ENCODE measurements at regions not wholly inside any gene's neighbourhood (a gene's known extent, or its start where the extent isn't known, plus 50 kb on each side); places are given as distances from the start of the nearest gene placed in this dataset.

DNA sequence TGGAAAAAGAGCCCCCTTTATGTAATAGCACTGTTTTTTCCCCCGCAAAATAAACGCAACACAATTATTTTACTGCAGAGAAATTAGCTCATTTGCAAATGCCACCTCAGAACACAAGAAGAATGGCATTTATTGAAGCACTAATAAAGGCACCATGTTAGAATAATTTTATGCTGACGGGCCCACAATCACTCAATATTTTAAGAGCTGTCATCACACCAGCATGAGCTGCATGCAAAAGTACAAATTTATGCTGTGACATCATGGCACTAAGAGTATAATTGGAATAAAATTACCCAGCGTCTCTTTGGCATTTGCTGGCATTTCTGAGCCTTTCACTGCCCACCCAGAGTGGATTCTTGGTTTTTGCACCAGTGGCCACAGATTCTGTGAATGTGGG, 364.6 kb downstream of the TLE4 start:
- DNase-seq (ENCODE audit: extremely low spot score) = no peak
- TF ChIP-seq, protein P1, sequence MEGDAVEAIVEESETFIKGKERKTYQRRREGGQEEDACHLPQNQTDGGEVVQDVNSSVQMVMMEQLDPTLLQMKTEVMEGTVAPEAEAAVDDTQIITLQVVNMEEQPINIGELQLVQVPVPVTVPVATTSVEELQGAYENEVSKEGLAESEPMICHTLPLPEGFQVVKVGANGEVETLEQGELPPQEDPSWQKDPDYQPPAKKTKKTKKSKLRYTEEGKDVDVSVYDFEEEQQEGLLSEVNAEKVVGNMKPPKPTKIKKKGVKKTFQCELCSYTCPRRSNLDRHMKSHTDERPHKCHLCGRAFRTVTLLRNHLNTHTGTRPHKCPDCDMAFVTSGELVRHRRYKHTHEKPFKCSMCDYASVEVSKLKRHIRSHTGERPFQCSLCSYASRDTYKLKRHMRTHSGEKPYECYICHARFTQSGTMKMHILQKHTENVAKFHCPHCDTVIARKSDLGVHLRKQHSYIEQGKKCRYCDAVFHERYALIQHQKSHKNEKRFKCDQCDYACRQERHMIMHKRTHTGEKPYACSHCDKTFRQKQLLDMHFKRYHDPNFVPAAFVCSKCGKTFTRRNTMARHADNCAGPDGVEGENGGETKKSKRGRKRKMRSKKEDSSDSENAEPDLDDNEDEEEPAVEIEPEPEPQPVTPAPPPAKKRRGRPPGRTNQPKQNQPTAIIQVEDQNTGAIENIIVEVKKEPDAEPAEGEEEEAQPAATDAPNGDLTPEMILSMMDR (IDR thresholded peaks at IDR 0.05; ENCODE audit: control extremely low read depth, extremely low read depth, low read depth, missing control alignments) = no peak
- ChIA-PET POLR2A (no interaction called here), CTCF (no interaction called here)

DNA sequence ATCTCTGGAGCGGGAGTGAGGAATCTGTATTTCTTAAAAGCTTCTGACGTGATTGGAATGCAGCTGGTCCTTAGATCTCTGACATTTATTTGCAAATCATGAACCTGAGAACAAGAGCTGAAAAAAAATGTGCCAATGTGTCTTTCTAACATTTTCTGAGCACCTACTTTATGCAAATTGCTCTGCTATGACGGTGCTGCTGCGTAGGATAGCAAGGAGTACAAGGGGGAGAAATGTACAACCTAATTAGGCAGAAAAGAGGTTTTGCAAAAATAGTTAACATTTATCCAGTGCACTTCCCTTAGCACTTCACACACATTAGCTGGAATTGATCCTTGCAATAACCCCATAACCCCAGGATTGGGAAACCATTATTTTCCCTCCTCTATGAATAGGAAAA, 357.5 kb downstream of the TLE4 start:
- CTCF ChIA-PET = no interaction called here
- DNase-seq (ENCODE audit: extremely low spot score) = no peak
- POLR2A ChIA-PET = no interaction called here

DNA sequence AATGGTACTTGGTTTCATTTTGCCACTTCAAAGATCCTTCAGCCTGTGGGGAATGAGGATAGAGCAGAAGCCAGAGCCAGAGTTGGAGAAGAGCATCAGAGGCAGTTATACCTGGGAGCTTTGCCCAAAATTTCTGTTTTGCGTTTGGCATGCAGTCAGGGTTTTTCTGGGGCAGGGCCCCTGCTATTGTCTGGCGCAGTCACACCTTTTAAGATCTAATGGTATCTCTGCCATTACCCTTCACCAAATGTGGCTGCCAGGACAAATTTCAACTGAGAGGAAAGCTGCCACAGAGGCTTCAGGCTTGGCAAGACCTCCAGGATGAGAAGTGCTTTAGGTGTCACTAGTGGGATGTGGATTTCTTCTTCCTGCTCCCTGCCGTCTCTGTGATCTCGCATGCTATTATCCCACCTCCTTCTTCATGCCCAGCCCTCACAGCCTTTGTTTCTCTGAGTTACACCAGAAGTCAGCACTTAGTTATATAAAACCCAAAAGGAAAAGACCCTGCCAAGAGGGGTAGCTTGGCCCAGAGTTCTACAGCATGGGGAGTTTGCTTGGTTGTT, 357.0 kb downstream of the TLE4 start:
- CTCF ChIA-PET = no interaction called here
- DNase-seq (ENCODE audit: extremely low spot score) = no peak
- TF ChIP-seq, protein P1 (IDR thresholded peaks at IDR 0.05; ENCODE audit: control extremely low read depth, extremely low read depth, low read depth, missing control alignments) = no peak
- POLR2A ChIA-PET = no interaction called here

More for the DNA sequence above, 357.5 kb downstream of the TLE4 start:
- TF ChIP-seq, protein P1 (IDR thresholded peaks at IDR 0.05; ENCODE audit: control extremely low read depth, extremely low read depth, low read depth, missing control alignments) = no peak

DNA sequence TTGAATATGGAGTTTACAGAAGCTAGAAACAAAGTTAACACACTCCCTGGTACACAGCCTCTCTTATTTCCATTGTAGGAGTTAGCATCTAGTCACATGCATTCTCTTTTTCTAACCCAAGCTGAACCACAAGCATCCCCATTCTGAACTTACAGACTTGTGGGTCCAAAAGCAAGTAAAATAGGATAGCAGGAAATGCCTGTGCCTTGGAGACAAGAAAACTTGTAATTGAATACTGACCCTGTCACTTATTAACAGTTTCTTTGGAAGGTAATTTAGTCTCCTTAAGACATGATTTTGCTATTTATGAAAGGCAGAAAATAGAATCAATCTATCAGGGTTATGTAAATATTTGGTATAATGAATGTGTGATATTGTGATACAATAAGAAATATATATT, 353.6 kb downstream of the TLE4 start:
- no peak for DNase-seq (ENCODE audit: extremely low spot score)
- ChIA-PET CTCF (no interaction called here), POLR2A (no interaction called here)
- TF ChIP-seq, protein P1 (IDR thresholded peaks at IDR 0.05; ENCODE audit: control extremely low read depth, extremely low read depth, low read depth, missing control alignments) = no peak

DNA sequence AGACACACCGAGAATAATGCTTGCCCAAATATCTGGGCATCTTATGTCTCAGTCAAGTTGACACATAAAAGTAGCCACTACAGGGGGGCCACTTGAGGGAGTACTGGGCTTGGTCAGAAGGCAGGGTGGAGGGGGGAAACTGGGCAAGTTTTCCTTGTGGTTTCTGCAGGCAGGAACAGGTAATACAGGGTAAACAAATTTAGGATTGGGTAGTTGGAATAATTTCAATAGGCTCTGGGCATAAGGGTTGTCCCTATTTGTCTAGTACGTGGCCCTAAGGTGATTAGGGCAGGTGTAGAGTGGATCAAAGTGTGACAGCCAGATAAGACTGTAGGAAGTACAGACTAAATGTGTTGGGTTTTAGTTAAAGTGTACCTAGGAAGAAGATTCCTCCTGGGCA, 353.1 kb downstream of the TLE4 start:
- ChIA-PET POLR2A (no interaction called here), CTCF (no interaction called here)
- DNase-seq (ENCODE audit: extremely low spot score) = no peak
- TF ChIP-seq, protein P1 (IDR thresholded peaks at IDR 0.05; ENCODE audit: control extremely low read depth, extremely low read depth, low read depth, missing control alignments) = no peak

DNA sequence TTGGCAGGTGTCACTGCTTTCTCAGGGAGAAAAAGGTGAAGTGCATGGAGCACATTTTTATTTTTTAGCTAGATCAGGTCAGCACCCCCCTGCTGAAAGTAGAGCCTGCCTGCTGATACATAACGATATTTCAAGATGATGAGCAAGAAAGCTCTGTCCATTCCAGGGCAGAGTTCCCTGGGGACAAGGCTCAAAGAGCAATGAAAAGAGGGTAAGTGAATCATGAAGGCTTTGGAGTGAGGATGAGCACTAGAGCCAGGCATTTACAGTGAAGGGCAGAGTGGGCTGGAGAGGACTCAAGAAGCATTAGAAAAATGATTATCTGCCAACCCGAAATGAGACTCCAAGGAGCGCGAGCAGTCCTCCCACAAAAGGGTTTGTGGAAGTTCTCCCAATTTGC, 345.7 kb downstream of the TLE4 start:
- ChIA-PET POLR2A (no interaction called here), CTCF (no interaction called here)
- no peak for DNase-seq (ENCODE audit: extremely low spot score)

More for the DNA sequence above, 345.7 kb downstream of the TLE4 start:
- TF ChIP-seq, protein P1 (IDR thresholded peaks at IDR 0.05; ENCODE audit: control extremely low read depth, extremely low read depth, low read depth, missing control alignments) = no peak

Measured in GM10248 (cell line).